ENCODE measurements at regions not wholly inside any gene's neighbourhood (a gene's known extent, or its start where the extent isn't known, plus 50 kb on each side); places are given as distances from the start of the nearest gene placed in this dataset.
"Not testable (repeated sequence)": the region's sequence is repeated elsewhere in the genome, so short reads cannot be mapped to it uniquely, and the experiment has no call there.

DNA sequence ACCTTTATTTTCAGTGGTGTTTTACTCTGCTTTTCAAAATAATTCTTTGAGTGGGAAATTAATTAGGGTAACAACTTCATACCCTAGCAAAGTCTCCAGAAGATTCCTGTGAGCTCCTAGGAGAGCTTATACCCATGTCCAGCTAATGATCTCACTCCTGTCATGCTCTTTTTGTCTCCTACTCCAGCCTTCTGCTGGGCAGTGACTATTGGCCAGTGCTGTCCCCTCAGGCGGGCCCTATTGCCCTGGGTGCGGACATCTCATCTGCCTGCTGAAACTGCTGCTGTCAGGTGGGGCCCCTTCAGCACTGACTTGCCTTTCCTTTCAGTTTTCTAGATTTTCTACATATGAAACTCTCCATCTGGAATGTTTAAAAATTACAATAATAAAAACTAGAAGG is 80.3 kb downstream of the EBLN1 start:
- H3K4me1 ChIP-seq = peaks cover 5% of the 10 kb centered on the region
- no peaks in the 10 kb centered on the region for H3K27me3 ChIP-seq
- no peak overlapping the region for H3K27ac ChIP-seq
- no peak for DNase-seq (ENCODE audit: low spot score in 2 of 2)
- no peak for TF ChIP-seq EP300 (IDR thresholded peaks at IDR 0.05)
- TF ChIP-seq, protein P1, sequence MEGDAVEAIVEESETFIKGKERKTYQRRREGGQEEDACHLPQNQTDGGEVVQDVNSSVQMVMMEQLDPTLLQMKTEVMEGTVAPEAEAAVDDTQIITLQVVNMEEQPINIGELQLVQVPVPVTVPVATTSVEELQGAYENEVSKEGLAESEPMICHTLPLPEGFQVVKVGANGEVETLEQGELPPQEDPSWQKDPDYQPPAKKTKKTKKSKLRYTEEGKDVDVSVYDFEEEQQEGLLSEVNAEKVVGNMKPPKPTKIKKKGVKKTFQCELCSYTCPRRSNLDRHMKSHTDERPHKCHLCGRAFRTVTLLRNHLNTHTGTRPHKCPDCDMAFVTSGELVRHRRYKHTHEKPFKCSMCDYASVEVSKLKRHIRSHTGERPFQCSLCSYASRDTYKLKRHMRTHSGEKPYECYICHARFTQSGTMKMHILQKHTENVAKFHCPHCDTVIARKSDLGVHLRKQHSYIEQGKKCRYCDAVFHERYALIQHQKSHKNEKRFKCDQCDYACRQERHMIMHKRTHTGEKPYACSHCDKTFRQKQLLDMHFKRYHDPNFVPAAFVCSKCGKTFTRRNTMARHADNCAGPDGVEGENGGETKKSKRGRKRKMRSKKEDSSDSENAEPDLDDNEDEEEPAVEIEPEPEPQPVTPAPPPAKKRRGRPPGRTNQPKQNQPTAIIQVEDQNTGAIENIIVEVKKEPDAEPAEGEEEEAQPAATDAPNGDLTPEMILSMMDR (IDR thresholded peaks at IDR 0.05) = no peak
- TF ChIP-seq POLR2AphosphoS5 (IDR thresholded peaks at IDR 0.05) = no peak
- TF ChIP-seq POLR2A (IDR thresholded peaks at IDR 0.05) = no peak
- H3K9me3 ChIP-seq = no peaks in the 10 kb centered on the region
- WGBS = 79% methylated on average over 2 of the region's 2 CpGs
- H3K4me3 ChIP-seq = no peak overlapping the region
- H3K36me3 ChIP-seq = no peaks in the 10 kb centered on the region

DNA sequence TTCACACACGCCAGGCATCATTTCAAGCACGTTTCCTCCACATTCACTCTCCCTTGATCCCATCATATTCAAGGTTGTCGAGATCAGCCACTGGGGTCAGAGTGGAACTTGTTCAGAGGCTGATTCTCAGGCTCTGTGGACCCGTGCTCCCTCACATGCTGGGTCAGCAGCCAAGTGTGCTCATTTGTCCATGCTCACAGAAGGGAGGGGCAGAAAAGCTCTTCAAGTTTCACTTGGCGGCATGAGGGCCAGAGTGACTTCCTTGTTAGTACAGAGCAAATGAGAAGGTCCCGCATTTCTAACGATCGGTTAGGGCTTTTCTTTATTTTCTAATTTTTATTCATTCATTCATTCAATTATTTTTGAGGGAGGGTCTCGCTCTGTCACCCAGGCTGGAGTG is 82.2 kb downstream of the EBLN1 start:
- DNase-seq (ENCODE audit: low spot score in 2 of 2) = no peak
- 93% methylated on average over 9 of the region's 9 CpGs for WGBS
- TF ChIP-seq POLR2AphosphoS5 (IDR thresholded peaks at IDR 0.05) = no peak
- no peak for TF ChIP-seq EP300 (IDR thresholded peaks at IDR 0.05)
- TF ChIP-seq, protein P1 (IDR thresholded peaks at IDR 0.05) = no peak
- TF ChIP-seq POLR2A (IDR thresholded peaks at IDR 0.05) = no peak
- Histone ChIP-seq H3K9me3 (no peaks in the 10 kb centered on the region), H3K4me3 (no peak overlapping the region), H3K27me3 (no peaks in the 10 kb centered on the region), H3K27ac (no peak overlapping the region), H3K36me3 (no peaks in the 10 kb centered on the region), H3K4me1 (peaks cover 5% of the 10 kb centered on the region)

DNA sequence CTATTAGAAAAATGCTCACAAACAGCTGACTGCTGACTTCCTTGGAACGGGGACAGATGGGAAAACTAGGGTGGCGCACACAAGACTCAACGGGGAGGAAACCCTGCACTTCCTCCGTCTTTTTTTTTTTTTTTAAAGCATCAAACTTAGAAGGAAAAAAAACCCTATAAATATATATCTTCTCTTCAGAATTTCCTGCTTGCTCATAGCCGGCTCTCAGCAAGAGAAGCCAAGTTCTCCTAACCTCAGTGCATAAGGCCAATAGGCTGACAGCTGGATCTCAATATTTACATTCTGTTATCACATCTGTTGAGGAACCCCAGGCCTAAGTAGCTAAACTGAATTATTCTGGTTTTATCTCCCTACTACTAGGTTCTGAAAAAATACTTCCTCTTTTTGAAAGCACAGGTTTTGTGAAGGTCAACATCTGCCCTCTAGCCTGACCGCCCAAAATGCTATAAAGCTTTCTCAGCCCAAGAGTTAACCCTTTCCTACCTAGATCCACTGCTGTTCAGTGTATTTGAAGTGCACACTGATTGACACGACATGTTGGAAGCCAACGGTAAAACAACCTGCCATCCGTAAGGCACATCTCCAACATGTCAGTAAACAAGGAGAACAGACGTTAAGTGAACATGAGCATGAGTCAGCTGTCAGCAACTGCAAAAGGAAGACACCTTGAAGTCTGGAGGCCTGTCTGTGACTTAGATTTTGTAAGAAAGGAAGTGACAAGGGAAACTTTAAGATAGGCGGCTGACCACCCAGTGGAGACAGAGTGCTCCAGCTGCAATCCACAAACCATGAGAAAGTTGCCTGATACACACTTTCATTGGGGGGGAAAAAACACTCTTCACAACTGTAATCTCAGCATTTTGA is 83.8 kb downstream of the EBLN1 start:
- TF ChIP-seq, protein P1 (IDR thresholded peaks at IDR 0.05) = no peak
- TF ChIP-seq POLR2A (IDR thresholded peaks at IDR 0.05) (no peak), EP300 (IDR thresholded peaks at IDR 0.05) (no peak), POLR2AphosphoS5 (IDR thresholded peaks at IDR 0.05) (no peak)
- DNase-seq (ENCODE audit: low spot score in 2 of 2) = no peak
- Histone ChIP-seq H3K27ac (no peak overlapping the region), H3K36me3 (no peaks in the 10 kb centered on the region), H3K4me1 (peaks cover 5% of the 10 kb centered on the region), H3K9me3 (no peaks in the 10 kb centered on the region), H3K27me3 (no peaks in the 10 kb centered on the region), H3K4me3 (no peak overlapping the region)
- WGBS = 33% methylated on average over 11 of the region's 11 CpGs

DNA sequence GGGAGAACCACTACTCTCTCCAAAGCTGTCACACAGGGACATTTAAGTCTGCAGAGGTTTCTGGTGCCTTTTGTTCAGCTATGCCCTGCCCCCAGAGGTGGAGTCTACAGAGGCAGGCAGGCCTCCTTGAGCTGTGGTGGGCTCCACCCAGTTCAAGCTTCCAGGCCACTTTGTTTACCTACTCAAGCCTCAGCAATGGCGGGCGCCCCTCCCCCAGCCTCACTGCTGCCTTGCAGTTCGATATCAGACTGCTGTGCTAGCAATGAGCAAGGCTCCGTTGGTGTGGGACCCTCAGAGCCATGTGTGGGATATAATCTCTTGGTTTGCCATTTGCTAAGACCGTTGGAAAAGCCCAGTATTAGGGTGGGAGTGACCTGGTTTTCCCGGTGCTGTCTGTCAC is 87.0 kb downstream of the EBLN1 start:
- not testable (repeated sequence) for H3K36me3 ChIP-seq; DNase-seq (ENCODE audit: low spot score in 2 of 2); H3K27ac ChIP-seq; H3K27me3 ChIP-seq; H3K9me3 ChIP-seq; H3K4me3 ChIP-seq; H3K4me1 ChIP-seq
- 72% methylated on average over 5 of the region's 6 CpGs for WGBS

DNA sequence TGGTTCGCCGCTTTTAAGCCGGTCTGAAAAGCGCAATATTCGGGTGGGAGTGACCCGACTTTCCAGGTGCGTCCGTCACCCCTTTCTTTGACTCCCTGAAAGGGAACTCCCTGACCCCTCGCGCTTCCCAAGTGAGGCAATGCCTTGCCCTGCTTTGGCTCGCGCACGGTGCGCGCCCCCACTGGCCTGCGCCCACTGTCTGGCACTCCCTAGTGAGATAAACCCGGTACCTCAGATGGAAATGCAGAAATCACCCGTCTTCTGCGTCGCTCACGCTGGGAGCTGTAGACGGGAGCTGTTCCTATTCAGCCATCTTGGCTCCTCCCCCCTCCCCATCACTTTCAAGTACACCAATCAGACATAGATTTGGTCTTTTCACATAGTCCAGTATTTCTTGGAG is 88.2 kb downstream of the EBLN1 start:
- H3K27ac ChIP-seq; DNase-seq (ENCODE audit: low spot score in 2 of 2); H3K4me1 ChIP-seq; H3K9me3 ChIP-seq; H3K27me3 ChIP-seq; H3K4me3 ChIP-seq; H3K36me3 ChIP-seq: not testable (repeated sequence)
- 92% methylated on average over 22 of the region's 22 CpGs for WGBS

DNA sequence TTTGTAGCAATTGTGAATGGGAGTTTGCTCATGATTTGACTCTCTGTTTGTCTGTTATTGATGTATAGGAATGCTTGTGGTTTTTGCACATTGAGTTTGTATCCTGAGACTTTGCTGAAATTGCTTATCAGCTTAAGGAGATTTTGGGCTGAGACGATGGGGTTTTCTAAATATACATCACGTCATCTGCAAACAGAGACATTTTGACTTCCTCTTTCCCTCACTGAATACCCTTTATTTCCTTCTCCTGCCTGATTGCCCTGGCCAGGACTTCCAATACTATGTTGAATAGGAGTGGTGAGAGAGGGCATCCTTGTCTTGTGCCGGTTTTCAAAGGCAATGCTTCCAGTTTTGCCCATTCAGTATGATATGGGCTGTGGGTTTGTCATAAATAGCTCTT is 96.6 kb downstream of the EBLN1 start:
- 91% methylated on average over 3 of the region's 3 CpGs for WGBS

DNA sequence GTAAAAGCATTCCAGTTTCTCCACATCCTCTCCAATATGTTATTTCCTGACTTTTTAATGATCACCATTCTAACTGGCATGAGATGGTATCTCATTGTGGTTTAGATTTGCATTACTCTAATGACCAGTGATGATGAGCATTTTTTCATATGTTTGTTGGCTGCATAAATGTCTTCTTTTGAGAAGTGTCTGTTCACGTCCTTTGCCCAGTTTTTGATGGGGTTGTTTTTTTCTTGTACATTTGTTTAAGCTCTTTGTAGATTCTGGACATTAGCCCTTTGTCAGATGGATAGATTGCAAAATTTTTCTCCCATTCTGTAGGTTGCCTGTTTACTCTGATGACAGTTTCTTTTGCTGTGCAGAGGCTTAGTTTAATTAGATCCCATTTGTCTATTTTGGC is 97.7 kb downstream of the EBLN1 start:
- H3K9me3 ChIP-seq; H3K4me1 ChIP-seq; H3K36me3 ChIP-seq; DNase-seq (ENCODE audit: low spot score in 2 of 2); H3K4me3 ChIP-seq; H3K27me3 ChIP-seq; H3K27ac ChIP-seq: not testable (repeated sequence)
- 82% methylated on average over 1 of the region's 1 CpG for WGBS

More for the DNA sequence above, 96.6 kb downstream of the EBLN1 start:
- not testable (repeated sequence) for H3K4me3 ChIP-seq; H3K27ac ChIP-seq; DNase-seq (ENCODE audit: low spot score in 2 of 2); H3K27me3 ChIP-seq; H3K4me1 ChIP-seq; H3K9me3 ChIP-seq; H3K36me3 ChIP-seq

DNA sequence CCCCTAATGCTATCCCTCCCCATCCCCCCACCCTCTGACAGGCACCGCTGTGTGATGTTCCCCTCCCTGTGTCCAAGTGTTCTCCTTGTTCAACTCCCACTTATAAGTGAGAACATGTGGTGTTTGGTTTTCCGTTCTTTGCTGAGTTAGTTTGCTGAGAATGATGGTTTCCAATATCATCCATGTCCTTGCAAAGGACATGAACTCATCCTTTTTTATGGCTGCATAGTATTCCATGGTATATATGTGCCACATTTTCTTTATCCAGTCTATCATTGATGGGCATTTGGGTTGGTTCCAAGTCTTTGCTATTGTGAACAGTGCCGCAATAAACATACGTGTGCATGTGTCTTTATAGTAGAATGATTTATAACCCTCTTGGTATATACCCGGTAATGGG is 98.2 kb downstream of the EBLN1 start:
- not testable (repeated sequence) for DNase-seq (ENCODE audit: low spot score in 2 of 2); H3K9me3 ChIP-seq; H3K27ac ChIP-seq; H3K27me3 ChIP-seq; H3K4me3 ChIP-seq; H3K36me3 ChIP-seq; H3K4me1 ChIP-seq
- 88% methylated on average over 5 of the region's 5 CpGs for WGBS
